ENCODE measurements at regions not wholly inside any gene's neighbourhood (a gene's known extent, or its start where the extent isn't known, plus 50 kb on each side); places are given as distances from the start of the nearest gene placed in this dataset.
A peak's percentile ranks its signal among the peaks of the same experiment; 100 is the strongest.
"Not testable (repeated sequence)": the region's sequence is repeated elsewhere in the genome, so short reads cannot be mapped to it uniquely, and the experiment has no call there.

- H3K4me1 ChIP-seq (replicated peaks): peaks cover 6% of the 10 kb centered on the region
- DNase-seq (ENCODE audit: low read depth in 1 of 2, low spot score in 2 of 2): peak in 1 of 2 experiments; percentile 16
- H3K9me3 ChIP-seq (replicated peaks): no peaks in the 10 kb centered on the region
- no peak overlapping the region for H3K4me3 ChIP-seq
- no peaks in the 10 kb centered on the region for H3K27me3 ChIP-seq (replicated peaks)
- no peak overlapping the region for H3K27ac ChIP-seq
- no peaks in the 10 kb centered on the region for H3K36me3 ChIP-seq
Measured at GRCh38 chr1:121443001-121443540, 258.3 kb downstream of the SRGAP2C start.

- Histone ChIP-seq H3K9me3 (replicated peaks) (no peaks in the 10 kb centered on the region), H3K27me3 (replicated peaks) (no peaks in the 10 kb centered on the region), H3K27ac (no peak overlapping the region), H3K4me1 (replicated peaks) (peaks cover 6% of the 10 kb centered on the region), H3K36me3 (no peaks in the 10 kb centered on the region), H3K4me3 (no peak overlapping the region)
- no peak for DNase-seq (ENCODE audit: low read depth in 1 of 2, low spot score in 2 of 2)
Measured at GRCh38 chr1:121444096-121444495, 259.3 kb downstream of the SRGAP2C start.

- H3K27me3 ChIP-seq (replicated peaks): no peaks in the 10 kb centered on the region
- H3K9me3 ChIP-seq (replicated peaks): no peaks in the 10 kb centered on the region
- no peak for DNase-seq (ENCODE audit: low read depth in 1 of 2, low spot score in 2 of 2)
- H3K36me3 ChIP-seq: no peaks in the 10 kb centered on the region
- H3K4me3 ChIP-seq: no peak overlapping the region
- no peak overlapping the region for H3K27ac ChIP-seq
- H3K4me1 ChIP-seq (replicated peaks): peaks cover 6% of the 10 kb centered on the region
Measured at GRCh38 chr1:121445679-121446078, 260.9 kb downstream of the SRGAP2C start.

- not testable (repeated sequence) for H3K36me3 ChIP-seq; DNase-seq (ENCODE audit: low read depth in 1 of 2, low spot score in 2 of 2); H3K9me3 ChIP-seq (replicated peaks); H3K4me1 ChIP-seq (replicated peaks); H3K27me3 ChIP-seq (replicated peaks); H3K4me3 ChIP-seq; H3K27ac ChIP-seq
Measured at GRCh38 chr1:121447280-121447923, 262.6 kb downstream of the SRGAP2C start.

- H3K4me3 ChIP-seq; H3K9me3 ChIP-seq (replicated peaks); DNase-seq (ENCODE audit: low read depth in 1 of 2, low spot score in 2 of 2); H3K27me3 ChIP-seq (replicated peaks); H3K4me1 ChIP-seq (replicated peaks); H3K27ac ChIP-seq; H3K36me3 ChIP-seq: not testable (repeated sequence)
Measured at GRCh38 chr1:121448064-121448463, 263.3 kb downstream of the SRGAP2C start.

GRCh38 chr1:121448851-121449250 lies 264.1 kb downstream of the SRGAP2C start:
- Histone ChIP-seq H3K9me3 (replicated peaks) (no peaks in the 10 kb centered on the region), H3K4me1 (replicated peaks) (no peaks in the 10 kb centered on the region)
- DNase-seq (ENCODE audit: low read depth in 1 of 2, low spot score in 2 of 2): no peak

GRCh38 chr1:121452484-121452883 lies 267.7 kb downstream of the SRGAP2C start:
- Histone ChIP-seq H3K27me3 (replicated peaks) (no peaks in the 10 kb centered on the region), H3K9me3 (replicated peaks) (no peaks in the 10 kb centered on the region), H3K4me3 (no peak overlapping the region), H3K4me1 (replicated peaks) (no peaks in the 10 kb centered on the region), H3K27ac (no peak overlapping the region), H3K36me3 (no peaks in the 10 kb centered on the region)
- no peak for DNase-seq (ENCODE audit: low read depth in 1 of 2, low spot score in 2 of 2)

More at GRCh38 chr1:121448851-121449250, 264.1 kb downstream of the SRGAP2C start:
- Histone ChIP-seq H3K27me3 (replicated peaks) (no peaks in the 10 kb centered on the region), H3K36me3 (no peaks in the 10 kb centered on the region), H3K4me3 (no peak overlapping the region), H3K27ac (no peak overlapping the region)

- Histone ChIP-seq H3K36me3 (no peaks in the 10 kb centered on the region), H3K4me3 (no peak overlapping the region), H3K9me3 (replicated peaks) (no peaks in the 10 kb centered on the region), H3K27ac (no peak overlapping the region), H3K4me1 (replicated peaks) (no peaks in the 10 kb centered on the region), H3K27me3 (replicated peaks) (no peaks in the 10 kb centered on the region)
- DNase-seq (ENCODE audit: low read depth in 1 of 2, low spot score in 2 of 2): no peak
Measured at GRCh38 chr1:121458291-121459048, 273.7 kb downstream of the SRGAP2C start.

GRCh38 chr1:121459235-121459634 lies 274.5 kb downstream of the SRGAP2C start:
- no peak overlapping the region for H3K27ac ChIP-seq
- H3K4me1 ChIP-seq (replicated peaks): no peaks in the 10 kb centered on the region
- no peaks in the 10 kb centered on the region for H3K9me3 ChIP-seq (replicated peaks)
- no peaks in the 10 kb centered on the region for H3K27me3 ChIP-seq (replicated peaks)
- no peaks in the 10 kb centered on the region for H3K36me3 ChIP-seq
- no peak for DNase-seq (ENCODE audit: low read depth in 1 of 2, low spot score in 2 of 2)
- H3K4me3 ChIP-seq: no peak overlapping the region

GRCh38 chr1:121469395-121469794 lies 284.6 kb downstream of the SRGAP2C start:
- H3K4me3 ChIP-seq; H3K9me3 ChIP-seq (replicated peaks): not testable (repeated sequence)

GRCh38 chr1:121470401-121470800 lies 285.6 kb downstream of the SRGAP2C start:
- not testable (repeated sequence) for H3K36me3 ChIP-seq; H3K9me3 ChIP-seq (replicated peaks); H3K4me1 ChIP-seq (replicated peaks); DNase-seq (ENCODE audit: low read depth in 1 of 2, low spot score in 2 of 2); H3K4me3 ChIP-seq; H3K27me3 ChIP-seq (replicated peaks); H3K27ac ChIP-seq

More at GRCh38 chr1:121469395-121469794, 284.6 kb downstream of the SRGAP2C start:
- not testable (repeated sequence) for DNase-seq (ENCODE audit: low read depth in 1 of 2, low spot score in 2 of 2); H3K27ac ChIP-seq; H3K36me3 ChIP-seq; H3K27me3 ChIP-seq (replicated peaks); H3K4me1 ChIP-seq (replicated peaks)

- H3K27ac ChIP-seq: no peak overlapping the region
- DNase-seq (ENCODE audit: low read depth in 1 of 2, low spot score in 2 of 2): no peak
- H3K27me3 ChIP-seq (replicated peaks): no peaks in the 10 kb centered on the region
- no peak overlapping the region for H3K4me3 ChIP-seq
- no peaks in the 10 kb centered on the region for H3K36me3 ChIP-seq
- no peaks in the 10 kb centered on the region for H3K9me3 ChIP-seq (replicated peaks)
- H3K4me1 ChIP-seq (replicated peaks): no peaks in the 10 kb centered on the region
Measured at GRCh38 chr1:121471523-121471922, 286.7 kb downstream of the SRGAP2C start.

GRCh38 chr1:121472017-121472416 lies 287.2 kb downstream of the SRGAP2C start:
- Histone ChIP-seq H3K36me3 (no peaks in the 10 kb centered on the region), H3K27me3 (replicated peaks) (no peaks in the 10 kb centered on the region), H3K4me1 (replicated peaks) (no peaks in the 10 kb centered on the region), H3K9me3 (replicated peaks) (no peaks in the 10 kb centered on the region), H3K27ac (no peak overlapping the region), H3K4me3 (no peak overlapping the region)
- DNase-seq (ENCODE audit: low read depth in 1 of 2, low spot score in 2 of 2): no peak

GRCh38 chr1:121483234-121483633 lies 298.5 kb downstream of the SRGAP2C start:
- Histone ChIP-seq H3K9me3 (replicated peaks) (no peaks in the 10 kb centered on the region), H3K27ac (no peak overlapping the region), H3K27me3 (replicated peaks) (no peaks in the 10 kb centered on the region), H3K36me3 (no peaks in the 10 kb centered on the region), H3K4me1 (replicated peaks) (no peaks in the 10 kb centered on the region), H3K4me3 (no peak overlapping the region)
- DNase-seq (ENCODE audit: low read depth in 1 of 2, low spot score in 2 of 2): no peak
